GM19397 (cell line): ENCODE measurements at regions not wholly inside any gene's neighbourhood (a gene's known extent, or its start where the extent isn't known, plus 50 kb on each side); places are given as distances from the start of the nearest gene placed in this dataset.

Source experiments
- ATAC-seq: cut with Tn5 transposase; IDR thresholded peaks from one replicate; pipeline ENCODE4 v1.9.1; 2021; ENCODE audit warnings: mild to moderate bottlenecking, moderate library complexity; ENCODE audit not compliant: unreplicated experiment

DNA sequence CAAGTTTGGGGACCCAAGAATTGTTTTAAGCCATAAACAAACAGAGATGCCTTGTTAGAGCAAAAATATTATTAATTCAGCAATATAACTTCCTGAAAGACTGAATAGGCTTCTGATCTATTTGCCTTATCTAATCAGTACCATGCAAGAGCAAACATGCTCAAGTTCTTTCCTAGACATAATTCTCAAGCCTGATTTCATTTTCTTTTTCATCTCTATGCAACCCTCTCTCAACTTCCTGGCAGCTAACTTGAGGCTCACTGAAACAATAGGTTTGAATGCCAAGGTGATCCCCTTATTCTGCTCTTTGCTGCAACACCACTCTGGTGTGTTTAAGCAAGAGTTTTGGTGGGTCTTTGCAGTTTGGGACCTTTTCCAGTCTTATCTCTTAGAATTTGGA lies 230.9 kb upstream of the CD96 start:
- no peak for ATAC-seq

DNA sequence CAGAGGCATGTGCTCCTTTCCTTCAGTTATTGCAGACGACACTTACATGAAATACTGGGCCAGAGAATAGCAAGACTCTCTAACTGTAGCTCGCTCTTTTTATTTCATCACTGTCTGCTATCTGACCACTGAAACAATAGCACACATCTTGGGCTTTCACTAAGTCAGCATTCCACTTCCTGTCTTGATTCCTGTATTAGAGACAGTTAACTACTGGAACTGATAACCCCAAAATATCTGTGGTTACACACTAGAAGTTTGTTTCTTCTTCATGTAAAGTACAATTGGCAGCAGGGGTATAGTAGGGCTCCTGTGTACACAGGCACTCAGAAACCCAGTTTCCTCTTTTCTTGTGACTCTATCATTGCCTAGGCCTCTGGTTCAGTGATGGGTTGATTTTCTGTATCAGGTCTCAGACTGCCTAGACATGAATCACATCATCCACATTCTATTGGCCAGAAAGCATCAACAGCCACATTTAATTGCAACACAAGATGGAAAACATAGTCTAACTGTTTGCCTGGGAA lies 230.2 kb upstream of the CD96 start:
- ATAC-seq = peak; percentile 89

DNA sequence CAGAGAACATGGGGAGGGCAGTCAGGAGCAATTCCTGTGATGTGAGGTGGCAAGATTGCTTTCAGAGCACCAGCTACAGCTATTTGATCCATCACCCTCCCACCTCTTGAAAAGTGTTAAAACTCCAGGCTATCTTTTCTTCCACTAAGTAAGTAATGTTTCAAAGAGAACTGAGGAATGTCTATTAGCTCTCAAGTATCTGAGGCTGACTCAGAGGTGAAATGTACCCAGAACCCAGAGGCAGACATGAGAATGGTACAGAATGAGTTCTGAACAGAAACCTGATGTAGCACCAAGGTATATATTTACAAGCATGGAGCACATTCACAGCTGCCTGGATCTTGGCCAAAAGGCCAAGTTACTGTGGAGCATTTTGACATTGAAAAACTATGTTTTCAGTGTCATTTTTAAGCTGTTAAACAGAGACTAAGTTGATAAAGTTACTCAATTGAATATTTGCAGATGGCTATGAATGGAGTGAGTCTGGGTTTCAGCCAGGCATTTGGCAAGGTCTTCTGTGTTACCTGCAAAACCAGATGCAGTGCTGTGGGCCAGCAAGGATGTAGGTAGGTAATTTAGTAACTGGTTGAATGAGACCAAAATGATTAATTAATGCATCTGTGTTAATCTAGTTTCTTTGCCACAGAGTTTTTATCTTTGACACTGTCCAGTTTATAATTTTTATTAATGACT lies 227.7 kb upstream of the CD96 start:
- ATAC-seq = no peak

DNA sequence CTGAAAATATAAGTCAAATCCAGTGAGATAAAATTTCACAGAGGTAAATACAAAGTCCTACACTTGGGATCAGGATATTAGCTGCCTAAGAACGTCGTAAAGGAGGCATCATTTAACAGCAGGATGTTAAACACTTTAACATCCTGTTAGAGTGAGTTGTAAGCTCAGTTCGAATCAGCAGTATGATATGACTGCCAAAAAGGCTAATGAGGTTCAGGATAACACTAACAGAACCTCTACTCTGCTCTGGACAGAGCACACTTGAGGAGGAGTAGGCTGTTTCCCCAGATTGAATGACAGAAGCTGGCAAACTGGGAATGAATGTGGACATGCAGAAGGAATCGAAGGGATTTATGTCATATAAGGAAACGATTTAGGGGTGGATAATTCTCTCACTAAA lies 227.1 kb upstream of the CD96 start:
- ATAC-seq = no peak

DNA sequence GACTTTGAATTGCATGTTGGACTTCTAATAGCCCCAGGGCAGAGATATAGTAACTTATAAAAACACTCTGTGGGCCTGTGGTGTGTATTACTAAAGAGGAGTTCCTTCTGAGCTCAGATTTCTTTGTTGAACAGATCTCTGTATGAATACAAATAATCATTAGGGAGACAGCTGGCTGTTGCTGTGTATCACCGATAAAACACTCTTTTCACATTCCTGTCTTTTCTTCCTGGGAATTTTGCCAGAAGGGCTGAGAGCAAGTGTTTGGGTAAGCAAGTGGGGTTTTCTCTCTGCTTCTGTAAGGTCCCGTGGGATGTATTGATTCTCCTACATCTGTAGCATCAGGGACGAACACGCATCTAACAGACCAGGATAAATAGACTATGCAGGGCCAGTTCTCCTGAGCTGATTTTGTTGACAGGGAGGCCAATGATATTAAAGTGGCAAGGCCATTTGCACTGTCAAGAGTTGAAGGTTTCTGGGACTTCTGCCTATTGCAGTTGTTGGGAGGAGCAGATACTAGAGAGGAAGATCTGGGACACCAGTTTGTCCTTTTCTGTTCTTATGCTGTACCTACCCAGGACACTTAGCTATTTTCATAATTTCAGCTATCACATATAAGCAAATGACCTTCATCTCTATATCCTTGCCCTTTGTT lies 225.9 kb upstream of the CD96 start:
- ATAC-seq = no peak

DNA sequence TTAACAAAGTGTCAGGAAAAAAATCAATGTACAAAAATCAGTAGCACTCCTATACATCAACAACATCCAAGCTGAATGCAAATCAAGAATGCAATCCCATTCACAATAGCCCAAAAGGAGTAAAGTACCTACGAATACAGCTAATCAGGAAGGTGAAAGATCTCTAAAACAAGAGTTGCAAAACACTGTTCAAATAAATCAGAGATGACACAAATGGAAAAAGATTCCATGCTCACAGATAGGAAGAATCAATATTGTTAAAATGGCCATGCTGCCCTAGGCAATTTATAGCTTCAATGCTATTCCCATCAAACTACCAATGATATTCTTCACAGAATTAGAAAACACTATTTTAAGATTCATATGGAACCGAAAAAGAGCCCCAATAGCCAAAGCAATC lies 223.7 kb upstream of the CD96 start:
- no peak for ATAC-seq

DNA sequence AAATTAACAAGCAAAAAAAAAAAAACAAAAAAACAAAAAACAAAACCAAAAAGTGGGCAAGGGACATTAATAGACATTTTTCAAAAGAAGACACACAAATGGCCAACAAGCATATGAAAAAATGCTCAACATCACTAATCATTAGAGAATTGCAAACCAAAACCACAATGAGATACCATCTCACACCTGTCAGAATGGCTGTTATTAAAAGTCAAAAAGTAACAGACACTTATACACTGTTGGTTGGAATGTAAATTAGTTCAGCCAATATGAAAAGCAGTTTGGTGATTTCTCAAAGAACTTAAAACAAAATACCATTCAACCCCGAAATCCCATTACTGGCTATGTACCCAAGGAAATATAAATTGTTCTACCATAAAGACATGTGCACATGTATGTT lies 222.4 kb upstream of the CD96 start:
- ATAC-seq = no peak

DNA sequence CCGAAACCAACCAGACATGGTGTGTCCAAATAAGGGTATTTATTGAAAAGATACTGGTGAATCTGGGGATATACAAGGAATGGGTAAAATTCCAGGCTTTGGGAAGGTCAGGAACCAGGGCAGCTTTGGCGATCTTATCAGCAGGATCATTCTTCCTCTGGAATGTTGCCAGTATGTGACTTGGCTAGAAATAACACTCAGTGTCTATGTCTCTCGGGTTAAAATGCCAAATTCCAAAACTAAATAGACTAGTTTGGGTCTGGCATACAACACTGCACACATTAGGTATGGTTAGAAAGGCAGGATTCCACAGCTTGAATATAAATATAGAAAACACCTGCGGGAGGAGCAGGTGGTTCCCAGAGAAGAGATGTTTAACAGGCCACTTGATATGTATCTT lies 220.2 kb upstream of the CD96 start:
- no peak for ATAC-seq

DNA sequence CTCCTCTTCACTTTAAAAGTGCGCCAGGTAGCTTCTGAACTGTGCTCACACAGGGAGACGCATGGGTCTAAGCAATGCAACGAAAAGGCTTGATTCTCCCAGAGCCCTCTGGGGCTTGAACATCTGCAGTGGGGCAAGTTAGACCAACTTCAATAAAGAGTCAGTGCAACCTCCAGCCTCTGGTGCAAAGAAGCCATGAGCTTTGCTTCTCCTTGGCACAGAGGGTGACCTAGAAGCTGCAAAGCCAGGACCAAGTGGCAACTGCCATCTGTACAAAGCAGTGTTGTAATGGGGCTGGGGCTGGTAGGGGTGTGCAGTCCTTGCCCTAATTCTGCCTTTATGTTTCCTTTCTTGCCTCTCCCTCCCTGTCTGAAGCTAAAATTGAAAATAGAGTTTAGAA lies 219.0 kb upstream of the CD96 start:
- ATAC-seq = no peak

DNA sequence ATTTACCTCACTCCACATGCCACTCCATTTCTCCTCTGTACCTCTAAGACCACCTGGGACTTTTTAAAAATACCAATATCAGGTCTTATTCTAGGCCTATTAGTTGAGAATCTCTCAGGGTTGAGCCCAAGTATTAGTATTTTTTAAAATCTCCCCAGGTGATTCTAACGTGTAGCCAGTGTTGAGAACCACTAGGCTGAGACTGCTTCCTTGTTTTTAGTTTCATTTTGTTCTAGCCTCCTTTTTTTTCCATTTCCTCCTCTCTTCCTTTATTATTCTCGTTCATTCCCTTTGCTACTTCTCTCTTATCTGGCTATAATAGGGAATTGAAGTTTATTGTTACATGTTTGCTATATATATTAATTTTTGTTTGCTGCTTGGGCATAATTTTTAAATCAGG lies 217.8 kb upstream of the CD96 start:
- ATAC-seq = no peak

DNA sequence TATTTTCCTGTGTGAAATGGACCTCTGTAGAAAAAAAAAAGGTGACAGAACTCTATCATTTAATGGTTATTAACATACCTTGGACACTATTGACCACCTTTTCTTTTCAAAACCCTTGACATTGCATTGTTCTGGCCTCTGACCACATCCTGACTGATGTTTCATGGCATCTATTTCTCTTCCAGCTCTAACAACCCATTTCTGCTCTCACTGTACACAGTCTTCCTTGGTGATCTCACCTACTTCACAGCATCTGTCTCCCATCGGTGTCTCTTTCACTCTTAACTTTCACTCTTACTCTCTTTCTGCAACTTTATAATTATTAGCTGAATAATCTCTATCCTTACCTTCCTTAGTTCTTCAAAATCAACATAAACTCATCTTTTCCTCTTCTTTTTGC lies 217.4 kb upstream of the CD96 start:
- peak; percentile 61 for ATAC-seq

DNA sequence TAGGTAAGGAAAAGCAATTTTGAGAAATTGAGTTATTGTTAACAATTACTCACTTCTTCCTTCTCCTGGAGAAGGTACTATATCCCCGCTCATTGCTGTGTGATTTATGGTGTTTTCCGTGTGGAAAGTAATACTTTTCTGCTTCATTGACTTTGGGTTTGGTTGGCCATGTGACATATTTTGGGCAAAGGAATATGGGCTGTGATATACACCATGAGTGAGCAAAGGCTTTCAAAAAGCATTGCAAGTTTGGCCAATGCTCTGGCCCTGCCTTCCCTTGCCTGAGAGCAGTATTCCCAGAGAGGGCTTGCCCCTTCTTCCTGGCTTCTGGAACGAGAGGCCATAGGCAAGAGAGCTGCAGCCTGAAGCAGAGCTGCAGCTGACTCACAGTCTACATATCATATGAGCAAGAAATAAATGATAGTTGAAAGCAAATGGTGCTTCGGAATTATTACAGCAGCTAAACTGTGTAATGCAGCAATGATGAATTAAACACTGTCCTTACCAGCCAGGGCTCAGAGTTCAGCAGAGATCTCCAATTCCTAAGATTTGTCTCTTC lies 216.8 kb upstream of the CD96 start:
- ATAC-seq = no peak

DNA sequence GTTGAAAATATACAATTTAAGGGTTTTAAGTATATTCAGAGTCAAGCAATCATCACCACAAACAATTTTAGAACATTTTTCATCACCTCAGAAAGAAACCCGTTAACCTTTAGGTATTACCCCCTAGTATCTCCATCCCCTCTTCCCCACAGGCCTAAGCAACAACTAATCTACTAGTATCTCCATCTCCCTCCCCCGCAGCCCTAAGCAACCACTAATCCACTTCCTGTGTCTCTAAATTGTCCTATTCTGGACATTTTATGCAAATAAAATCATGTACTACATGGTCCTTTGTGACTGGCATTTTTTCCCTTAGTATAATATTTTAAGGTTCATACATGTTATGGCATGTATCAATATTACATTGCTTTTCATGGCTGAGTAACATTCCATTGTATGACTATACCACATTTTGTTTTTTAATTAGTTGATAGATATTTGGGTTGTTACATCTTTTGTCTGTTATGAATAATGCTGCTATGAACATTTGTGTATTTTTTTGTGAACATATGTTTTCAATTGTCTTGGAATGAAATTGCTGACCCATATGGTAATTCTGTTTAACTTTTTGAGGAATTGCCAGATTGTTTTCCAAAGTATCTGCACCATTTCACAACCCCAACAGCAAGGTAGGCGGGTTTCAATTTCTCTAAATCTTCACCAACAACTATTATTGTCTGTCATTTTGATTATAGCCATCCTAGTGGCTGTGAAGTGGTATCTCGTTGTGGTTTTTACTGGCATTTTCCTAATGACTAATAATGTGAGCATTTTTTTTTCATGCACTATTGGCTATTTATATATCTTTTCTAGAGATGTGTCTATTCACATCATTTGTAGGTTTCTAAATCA lies 215.6 kb upstream of the CD96 start:
- no peak for ATAC-seq

DNA sequence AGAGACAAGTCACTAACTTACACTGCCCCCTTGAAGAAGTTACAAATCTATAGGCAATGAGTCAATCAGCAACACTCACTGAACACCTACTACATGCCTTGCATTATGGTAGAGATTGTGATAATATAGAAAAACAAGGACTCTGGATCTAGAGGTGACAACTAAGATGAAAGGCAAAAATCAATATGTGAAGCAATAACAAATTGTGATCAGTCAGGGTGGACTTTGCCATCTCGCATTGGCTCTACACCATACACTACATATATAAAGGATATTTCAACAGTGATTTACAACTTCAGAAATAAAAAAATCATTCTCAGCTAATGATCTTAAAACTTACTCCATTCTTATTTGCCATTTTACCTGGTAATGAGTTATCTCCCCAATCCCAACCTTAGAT lies 210.7 kb upstream of the CD96 start:
- no peak for ATAC-seq

DNA sequence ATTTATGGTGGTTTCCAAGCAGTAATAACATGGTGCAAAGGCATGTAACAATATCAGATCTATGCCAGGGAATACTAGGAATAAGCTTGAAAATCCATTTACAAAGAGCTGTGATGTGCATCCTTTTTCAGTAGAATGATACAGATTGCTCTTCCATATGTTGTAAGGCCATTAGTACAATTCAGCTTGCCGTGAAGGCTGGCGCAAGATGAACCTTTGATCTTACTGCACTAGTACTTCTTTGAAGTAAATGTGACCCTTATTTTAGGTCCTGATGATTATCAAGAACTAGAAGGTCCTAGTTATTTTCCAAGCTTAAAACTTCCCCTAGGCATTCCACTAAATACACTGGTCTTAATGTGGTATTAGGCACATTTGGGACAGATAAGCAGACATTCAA lies 210.1 kb upstream of the CD96 start:
- ATAC-seq = no peak

DNA sequence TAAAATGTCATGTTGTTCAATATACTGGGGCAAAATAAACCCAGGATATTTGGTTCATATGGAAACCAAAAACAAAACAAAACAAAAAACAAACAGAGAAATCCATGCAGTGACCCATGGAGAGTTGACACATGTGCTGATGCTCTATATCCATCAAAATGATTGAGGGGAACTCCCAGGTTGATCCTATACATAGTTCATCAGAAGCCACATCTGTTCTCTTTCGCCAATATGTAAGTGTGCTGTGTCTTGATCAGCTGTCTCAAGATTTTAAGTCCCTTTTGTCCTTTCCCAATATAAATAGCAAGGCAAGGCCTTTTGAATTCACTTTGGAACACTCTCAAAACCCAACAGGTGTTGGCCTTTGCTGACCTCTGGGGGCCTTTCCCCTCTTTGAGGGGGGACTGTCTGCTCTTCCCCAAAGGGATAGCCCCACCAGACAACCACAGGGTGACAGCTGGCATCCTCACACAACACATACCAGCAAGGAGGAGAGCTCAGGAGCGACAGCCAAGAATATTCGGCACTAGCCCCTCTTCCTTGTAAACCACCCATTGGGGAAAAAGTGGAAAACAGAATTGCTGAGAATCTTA lies 209.4 kb upstream of the CD96 start:
- ATAC-seq = no peak

DNA sequence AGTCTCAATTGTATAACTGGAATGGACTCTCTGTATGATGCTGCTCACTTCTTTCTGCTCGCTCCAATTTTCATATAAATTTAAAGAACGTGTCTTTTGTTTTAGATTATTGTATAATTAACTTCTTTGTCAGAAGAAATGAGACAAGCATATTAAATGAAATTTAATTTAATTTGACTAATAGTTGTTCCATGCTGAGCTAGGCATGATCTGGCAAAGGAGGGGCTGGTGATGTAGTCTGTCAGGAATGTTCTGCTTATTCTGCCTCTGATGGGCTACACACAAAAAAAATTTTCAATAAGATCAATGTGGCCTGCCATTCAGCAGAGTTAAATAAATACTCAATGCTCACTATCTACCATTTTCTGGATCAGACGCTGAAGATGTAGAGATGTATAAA lies 208.4 kb upstream of the CD96 start:
- no peak for ATAC-seq

DNA sequence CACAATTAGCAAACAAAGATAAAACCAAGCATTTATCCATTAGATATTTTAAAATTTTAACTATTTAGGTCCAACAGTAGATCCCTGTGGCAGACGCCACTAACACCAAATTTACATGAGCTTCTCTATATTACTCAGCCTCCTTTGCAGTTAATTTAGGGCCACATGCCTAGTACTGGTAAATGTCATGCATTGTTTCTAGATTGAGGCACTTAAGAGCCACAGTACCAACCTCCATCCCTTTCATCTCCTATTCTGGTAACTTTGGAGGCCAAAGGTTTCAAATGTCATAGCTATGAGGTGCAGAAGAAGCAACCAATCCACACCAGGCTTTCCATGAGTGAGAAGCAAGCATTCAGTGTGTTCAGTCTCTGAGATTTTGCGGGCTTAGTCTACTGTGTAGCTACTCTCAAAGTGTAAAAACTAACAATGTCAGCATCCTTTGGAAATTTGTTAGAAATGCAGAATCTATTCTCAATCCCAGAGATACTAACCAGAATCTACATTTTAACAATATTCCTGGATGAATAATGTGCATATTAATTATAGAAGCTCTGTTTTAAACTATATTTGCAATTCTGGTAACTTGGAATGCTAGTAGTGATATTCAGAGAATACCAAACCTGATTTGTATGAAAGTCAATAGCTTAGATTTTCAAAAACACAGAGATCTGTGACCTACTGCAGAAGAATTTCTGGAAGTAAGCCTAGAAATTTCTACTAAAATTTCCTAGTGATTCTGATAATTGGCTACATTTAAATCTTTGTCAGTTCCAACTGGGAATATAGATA lies 206.3 kb upstream of the CD96 start:
- ATAC-seq = peak; percentile 47

DNA sequence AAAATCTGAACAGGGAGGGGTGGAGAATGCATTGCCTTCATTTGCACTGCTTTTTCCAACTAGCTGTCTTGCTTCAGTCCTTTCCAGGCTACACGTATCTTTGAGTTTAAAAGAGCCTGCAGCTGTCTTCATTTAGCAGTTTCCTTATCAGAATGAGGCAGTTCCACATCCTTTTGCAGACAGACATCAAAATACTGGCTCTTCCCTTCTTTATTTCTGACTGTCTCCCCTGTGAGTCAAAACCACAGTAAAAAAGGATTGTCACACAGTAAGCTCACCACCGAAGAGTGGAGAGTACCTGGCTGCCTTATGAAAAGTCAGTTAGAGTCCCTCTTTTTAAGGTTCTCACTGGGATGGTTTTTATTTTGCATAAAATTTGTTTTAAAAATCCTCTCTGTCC lies 205.5 kb upstream of the CD96 start:
- no peak for ATAC-seq

DNA sequence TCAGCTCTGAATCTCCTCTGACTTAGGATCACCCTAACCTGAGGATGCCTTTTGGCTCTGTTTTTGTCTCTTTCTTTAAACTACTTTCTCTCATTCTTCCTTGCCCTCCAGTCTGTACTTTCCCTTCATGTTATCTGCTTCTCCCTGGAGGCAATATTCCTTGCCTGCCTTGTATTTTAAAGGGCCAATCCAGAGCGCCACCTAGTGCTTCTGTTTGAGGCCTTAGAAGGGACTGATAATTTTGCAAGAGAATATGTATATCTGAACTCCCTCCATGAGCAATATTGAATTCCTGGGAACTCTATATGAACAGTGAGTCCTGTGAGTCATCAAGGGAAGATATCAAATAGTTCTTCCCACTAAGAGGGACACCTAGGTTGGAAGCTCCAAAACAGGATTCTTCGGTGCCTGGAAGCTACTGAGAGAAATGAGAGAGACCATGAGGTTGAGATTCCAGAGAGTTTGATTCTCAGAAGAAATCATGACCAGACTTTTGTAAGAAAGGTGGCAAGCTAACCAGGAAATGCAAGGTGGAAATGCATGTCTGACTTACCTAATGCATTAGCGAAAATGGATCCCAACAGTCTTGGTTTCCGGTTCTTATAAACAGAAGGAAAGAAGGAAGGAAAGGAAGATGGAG lies 203.8 kb upstream of the CD96 start:
- ATAC-seq = no peak
